Uterus (tissue), 3 donors: ENCODE measurements at regions not wholly inside any gene's neighbourhood (a gene's known extent, or its start where the extent isn't known, plus 50 kb on each side); places are given as distances from the start of the nearest gene placed in this dataset.

ENCODE experiments used
- DNase-seq, 2 donors: peaks; one replicate each; pipeline ENCODE4 v3.0.0-alpha.2; 2019 to 2020
- H3K27ac ChIP-seq, 2 donors: fragments of 200-600 bp; sonication (generic); 1 replicate in 1 of 2; 2 replicates in 1 of 2; pipeline ENCODE4 v1.5.1; 2016 to 2018
- H3K27me3 ChIP-seq, 2 donors: fragments of 200-600 bp; sonication (generic); one replicate each; pipeline ENCODE4 v1.5.1; 2018 to 2019; ENCODE audit warnings: control low read depth in 1 of 2
- H3K36me3 ChIP-seq, 2 donors: fragments of 200-600 bp; sonication (generic); one replicate each; pipeline ENCODE4 v1.5.1; 2019; ENCODE audit warnings: control low read depth in 1 of 2
- H3K4me1 ChIP-seq, 2 donors: fragments of 200-600 bp; sonication (generic); one replicate each; pipeline ENCODE4 v1.5.1; 2018 to 2019; ENCODE audit warnings: control low read depth in 1 of 2
- H3K4me3 ChIP-seq, 2 donors: fragments of 200-600 bp; sonication (generic); 1 replicate in 1 of 2; 2 replicates in 1 of 2; pipeline ENCODE4 v1.5.1; 2018 to 2019; ENCODE audit warnings: mild to moderate bottlenecking in 1 of 2
- H3K9me3 ChIP-seq, 2 donors: fragments of 200-600 bp; sonication (generic); one replicate each; pipeline ENCODE4 v1.5.1; 2019; ENCODE audit warnings: control low read depth in 1 of 2
- CTCF ChIP-seq, 4 experiments: fragments of 200-600 bp in 2 of 4; fragments of 450-650 bp in 2 of 4; sonication (generic) in 2 of 4; IDR thresholded peaks; one replicate each; pipeline ENCODE4 v1.5.1; 2016 to 2019; ENCODE audit warnings: antibody characterized with exemption in 4 of 4, mild to moderate bottlenecking in 2 of 4, moderate library complexity in 1 of 4
- POLR2A ChIP-seq, 2 donors: fragments of 450-650 bp; IDR thresholded peaks; one replicate each; pipeline ENCODE4 v1.6.1; 2016; ENCODE audit warnings: antibody characterized with exemption in 2 of 2, mild to moderate bottlenecking in 1 of 2, moderate library complexity in 1 of 2
- intact Hi-C: fragments of 100-400 bp; cut with DNase I; formaldehyde crosslinking; loops from one replicate; pipeline ENCODE4 v1.15.1; 2023; ENCODE audit warnings: low total_unique reads
- donor health status: DM: yes; HTN: yes; CAD: no.

DNA sequence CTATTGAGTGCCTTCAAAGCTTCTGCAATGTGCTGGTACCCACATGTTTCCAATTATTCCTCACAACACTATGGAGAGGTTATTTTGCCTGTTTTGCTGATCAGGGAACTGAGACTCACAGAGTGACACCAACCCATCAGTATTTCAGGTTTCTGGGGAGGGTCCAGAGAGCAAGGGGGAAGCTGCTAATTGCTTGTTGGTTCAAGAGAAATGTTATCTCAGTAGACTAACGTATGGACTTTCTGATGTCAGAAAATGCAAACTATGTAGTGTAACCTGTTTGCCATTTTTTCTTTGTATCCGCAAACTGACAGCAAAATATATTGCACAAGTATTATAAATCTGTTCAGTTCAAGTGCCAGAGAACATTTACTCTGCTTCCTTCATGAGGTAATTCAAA is 108.3 kb upstream of the MSX2 start:
- TF ChIP-seq POLR2A (IDR thresholded peaks at IDR 0.05) (no peak), CTCF (IDR thresholded peaks at IDR 0.05) (no peak)
- Histone ChIP-seq H3K9me3 (no peaks in the 10 kb centered on the region), H3K27ac (no peak overlapping the region), H3K4me1 (no peaks in the 10 kb centered on the region), H3K4me3 (no peak overlapping the region), H3K27me3 (no peaks in the 10 kb centered on the region), H3K36me3 (no peaks in the 10 kb centered on the region)
- intact Hi-C loops = no loop called here
- DNase-seq = no peak

GRCh38 chr5:174617285-174617684 is 107.1 kb upstream of the MSX2 start:
- TF ChIP-seq POLR2A (IDR thresholded peaks at IDR 0.05) (no peak), CTCF (IDR thresholded peaks at IDR 0.05) (no peak)
- intact Hi-C loops = no loop called here
- H3K4me1 ChIP-seq = no peaks in the 10 kb centered on the region
- H3K9me3 ChIP-seq = no peaks in the 10 kb centered on the region
- no peak overlapping the region for H3K27ac ChIP-seq
- H3K36me3 ChIP-seq = no peaks in the 10 kb centered on the region
- DNase-seq = no peak
- no peaks in the 10 kb centered on the region for H3K27me3 ChIP-seq
- no peak overlapping the region for H3K4me3 ChIP-seq

DNA sequence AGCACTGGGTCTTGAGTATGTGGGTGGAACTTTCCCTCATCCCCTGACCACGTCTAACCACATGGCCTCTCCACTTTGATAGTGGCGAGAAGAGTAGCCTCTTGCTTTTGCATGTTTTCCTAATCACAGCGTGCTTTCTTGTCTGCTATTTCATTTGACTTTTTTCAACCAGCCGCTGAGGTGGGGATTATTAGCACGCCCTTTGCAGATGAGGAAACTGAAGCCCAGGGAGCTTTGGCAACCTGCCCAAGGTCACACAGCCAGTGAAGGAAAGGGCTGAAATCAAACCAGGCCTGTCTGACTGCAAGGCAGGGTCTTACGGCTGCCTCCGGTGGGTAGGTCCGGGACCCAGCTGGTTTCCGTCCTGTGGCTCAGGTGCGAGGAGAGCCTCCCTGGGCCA is 106.5 kb upstream of the MSX2 start:
- no peaks in the 10 kb centered on the region for H3K9me3 ChIP-seq
- no peak overlapping the region for H3K4me3 ChIP-seq
- intact Hi-C loops = no loop called here
- DNase-seq = no peak
- TF ChIP-seq CTCF (IDR thresholded peaks at IDR 0.05) (no peak), POLR2A (IDR thresholded peaks at IDR 0.05) (no peak)
- no peaks in the 10 kb centered on the region for H3K27me3 ChIP-seq
- H3K36me3 ChIP-seq = no peaks in the 10 kb centered on the region
- no peaks in the 10 kb centered on the region for H3K4me1 ChIP-seq
- H3K27ac ChIP-seq = no peak overlapping the region

- intact Hi-C loops = no loop called here
- H3K4me1 ChIP-seq = no peaks in the 10 kb centered on the region
- no peak for DNase-seq
- no peaks in the 10 kb centered on the region for H3K9me3 ChIP-seq
- TF ChIP-seq POLR2A (IDR thresholded peaks at IDR 0.05) = no peak
- no peak for TF ChIP-seq CTCF (IDR thresholded peaks at IDR 0.05)
- no peaks in the 10 kb centered on the region for H3K27me3 ChIP-seq
- no peak overlapping the region for H3K27ac ChIP-seq
- H3K4me3 ChIP-seq = no peak overlapping the region
- no peaks in the 10 kb centered on the region for H3K36me3 ChIP-seq
These were observed 105.8 kb upstream of the MSX2 start for GRCh38 chr5:174618589-174618988.

GRCh38 chr5:174622067-174622466 is 102.3 kb upstream of the MSX2 start:
- DNase-seq = no peak
- H3K4me1 ChIP-seq = no peaks in the 10 kb centered on the region
- H3K36me3 ChIP-seq = no peaks in the 10 kb centered on the region
- no peak overlapping the region for H3K4me3 ChIP-seq
- no peak overlapping the region for H3K27ac ChIP-seq
- no peak for TF ChIP-seq CTCF (IDR thresholded peaks at IDR 0.05)
- TF ChIP-seq POLR2A (IDR thresholded peaks at IDR 0.05) = no peak
- intact Hi-C loops = no loop called here
- H3K9me3 ChIP-seq = no peaks in the 10 kb centered on the region
- H3K27me3 ChIP-seq = no peaks in the 10 kb centered on the region
